Memory B cell (primary cell): ENCODE measurements at regions not wholly inside any gene's neighbourhood (a gene's known extent, or its start where the extent isn't known, plus 50 kb on each side); places are given as distances from the start of the nearest gene placed in this dataset.

ENCODE experiments used
- ATAC-seq: fragments of 150-1000 bp; cut with Tn5 transposase; 2 replicates; pipeline ENCODE4 v1.10.0; 2021; ENCODE audit warnings: low read depth, mild to moderate bottlenecking, moderate library complexity
- DNase-seq, 2 donors: peaks; one replicate each; pipeline ENCODE4 v3.0.0; 2022; ENCODE audit warnings: low spot score in 2 of 2
- H3K27ac Mint-ChIP-seq: one replicate; pipeline ENCODE4 v1.8.0; 2022; ENCODE audit warnings: mild to moderate bottlenecking, moderate library complexity, mixed read lengths
- H3K27me3 Mint-ChIP-seq: one replicate; pipeline ENCODE4 v1.8.0; 2022; ENCODE audit warnings: mixed read lengths
- H3K36me3 Mint-ChIP-seq: one replicate; pipeline ENCODE4 v1.8.0; 2022; ENCODE audit warnings: mild to moderate bottlenecking, mixed read lengths
- H3K4me1 Mint-ChIP-seq: one replicate; pipeline ENCODE4 v1.8.0; 2022; ENCODE audit warnings: mixed read lengths
- H3K4me3 Mint-ChIP-seq: one replicate; pipeline ENCODE4 v1.8.0; 2022; ENCODE audit warnings: mild to moderate bottlenecking, moderate library complexity, mixed read lengths
- H3K9me3 Mint-ChIP-seq: one replicate; pipeline ENCODE4 v1.8.0; 2022; ENCODE audit warnings: mixed read lengths

GRCh38 chr6:24004062-24004461 lies 122.0 kb upstream of the NRSN1 start:
- DNase-seq, result no peak
- Mint-ChIP-seq H3K27ac (no peak overlapping the region), H3K4me1 (no peaks in the 10 kb centered on the region), H3K27me3 (no peaks in the 10 kb centered on the region), H3K4me3 (no peak overlapping the region), H3K9me3 (peaks cover 5% of the 10 kb centered on the region), H3K36me3 (no peaks in the 10 kb centered on the region)
- no peak for ATAC-seq

- no peaks in the 10 kb centered on the region for H3K36me3 Mint-ChIP-seq
- no peaks in the 10 kb centered on the region for H3K4me1 Mint-ChIP-seq
- ATAC-seq (no peak), DNase-seq (no peak)
- peaks cover 5% of the 10 kb centered on the region for H3K9me3 Mint-ChIP-seq
- no peaks in the 10 kb centered on the region for H3K27me3 Mint-ChIP-seq
- H3K4me3 Mint-ChIP-seq, result no peak overlapping the region
- H3K27ac Mint-ChIP-seq, result no peak overlapping the region
Measured at GRCh38 chr6:24004659-24005058, 121.4 kb upstream of the NRSN1 start.

- H3K36me3 Mint-ChIP-seq, result no peaks in the 10 kb centered on the region
- no peak for DNase-seq
- no peak for ATAC-seq
- H3K27me3 Mint-ChIP-seq, result no peaks in the 10 kb centered on the region
- H3K4me3 Mint-ChIP-seq, result no peak overlapping the region
- peaks cover 5% of the 10 kb centered on the region for H3K9me3 Mint-ChIP-seq
- no peaks in the 10 kb centered on the region for H3K4me1 Mint-ChIP-seq
- H3K27ac Mint-ChIP-seq, result no peak overlapping the region
Measured at GRCh38 chr6:24006254-24006653, 119.8 kb upstream of the NRSN1 start.

- Mint-ChIP-seq H3K36me3 (no peaks in the 10 kb centered on the region), H3K4me1 (no peaks in the 10 kb centered on the region), H3K4me3 (no peak overlapping the region), H3K27ac (no peak overlapping the region), H3K9me3 (peaks cover 2% of the 10 kb centered on the region), H3K27me3 (no peaks in the 10 kb centered on the region)
- DNase-seq (no peak), ATAC-seq (no peak)
Measured at GRCh38 chr6:24009319-24009718, 116.7 kb upstream of the NRSN1 start.

- Mint-ChIP-seq H3K27ac (no peak overlapping the region), H3K27me3 (no peaks in the 10 kb centered on the region)
- no peak for ATAC-seq
Measured at GRCh38 chr6:24010133-24010532, 115.9 kb upstream of the NRSN1 start.

GRCh38 chr6:24016286-24016685 lies 109.7 kb upstream of the NRSN1 start:
- no peaks in the 10 kb centered on the region for H3K36me3 Mint-ChIP-seq
- no peak overlapping the region for H3K27ac Mint-ChIP-seq
- no peak for ATAC-seq
- H3K9me3 Mint-ChIP-seq, result peaks cover 5% of the 10 kb centered on the region
- H3K4me3 Mint-ChIP-seq, result no peak overlapping the region
- no peaks in the 10 kb centered on the region for H3K4me1 Mint-ChIP-seq
- no peaks in the 10 kb centered on the region for H3K27me3 Mint-ChIP-seq
- DNase-seq, result no peak

More at GRCh38 chr6:24010133-24010532, 115.9 kb upstream of the NRSN1 start:
- no peaks in the 10 kb centered on the region for H3K36me3 Mint-ChIP-seq
- no peak for DNase-seq
- H3K9me3 Mint-ChIP-seq, result no peaks in the 10 kb centered on the region
- no peak overlapping the region for H3K4me3 Mint-ChIP-seq
- H3K4me1 Mint-ChIP-seq, result no peaks in the 10 kb centered on the region

GRCh38 chr6:24016857-24017256 lies 109.2 kb upstream of the NRSN1 start:
- ATAC-seq, result no peak
- Mint-ChIP-seq H3K27ac (no peak overlapping the region), H3K9me3 (peaks cover 5% of the 10 kb centered on the region), H3K4me3 (no peak overlapping the region), H3K27me3 (no peaks in the 10 kb centered on the region), H3K4me1 (no peaks in the 10 kb centered on the region), H3K36me3 (no peaks in the 10 kb centered on the region)
- no peak for DNase-seq

GRCh38 chr6:24019393-24019792 lies 106.6 kb upstream of the NRSN1 start:
- DNase-seq (no peak), ATAC-seq (no peak)
- H3K4me3 Mint-ChIP-seq, result no peak overlapping the region
- peaks cover 7% of the 10 kb centered on the region for H3K9me3 Mint-ChIP-seq
- H3K27ac Mint-ChIP-seq, result no peak overlapping the region
- no peaks in the 10 kb centered on the region for H3K4me1 Mint-ChIP-seq
- no peaks in the 10 kb centered on the region for H3K36me3 Mint-ChIP-seq
- no peaks in the 10 kb centered on the region for H3K27me3 Mint-ChIP-seq

GRCh38 chr6:24019830-24020229 lies 106.2 kb upstream of the NRSN1 start:
- peaks cover 7% of the 10 kb centered on the region for H3K9me3 Mint-ChIP-seq
- ATAC-seq (no peak), DNase-seq (no peak)
- no peaks in the 10 kb centered on the region for H3K36me3 Mint-ChIP-seq
- no peaks in the 10 kb centered on the region for H3K4me1 Mint-ChIP-seq
- no peak overlapping the region for H3K4me3 Mint-ChIP-seq
- no peaks in the 10 kb centered on the region for H3K27me3 Mint-ChIP-seq
- no peak overlapping the region for H3K27ac Mint-ChIP-seq

- Mint-ChIP-seq H3K36me3 (peaks cover 4% of the 10 kb centered on the region), H3K27me3 (no peaks in the 10 kb centered on the region)
Measured at GRCh38 chr6:24026050-24026449, 100.0 kb upstream of the NRSN1 start.

GRCh38 chr6:24031496-24031895 lies 94.5 kb upstream of the NRSN1 start:
- H3K9me3 Mint-ChIP-seq, result peaks cover 28% of the 10 kb centered on the region
- no peaks in the 10 kb centered on the region for H3K4me1 Mint-ChIP-seq
- H3K27me3 Mint-ChIP-seq, result no peaks in the 10 kb centered on the region
- no peak overlapping the region for H3K27ac Mint-ChIP-seq
- DNase-seq (no peak), ATAC-seq (no peak)
- H3K36me3 Mint-ChIP-seq, result peaks cover 4% of the 10 kb centered on the region
- H3K4me3 Mint-ChIP-seq, result no peak overlapping the region

More at GRCh38 chr6:24026050-24026449, 100.0 kb upstream of the NRSN1 start:
- peaks cover 18% of the 10 kb centered on the region for H3K9me3 Mint-ChIP-seq
- no peak for DNase-seq
- no peaks in the 10 kb centered on the region for H3K4me1 Mint-ChIP-seq
- no peak overlapping the region for H3K27ac Mint-ChIP-seq
- no peak for ATAC-seq
- H3K4me3 Mint-ChIP-seq, result no peak overlapping the region

- ATAC-seq (no peak), DNase-seq (no peak)
- H3K4me3 Mint-ChIP-seq, result no peak overlapping the region
- peaks cover 27% of the 10 kb centered on the region for H3K9me3 Mint-ChIP-seq
- peaks cover 4% of the 10 kb centered on the region for H3K36me3 Mint-ChIP-seq
- no peaks in the 10 kb centered on the region for H3K27me3 Mint-ChIP-seq
- H3K27ac Mint-ChIP-seq, result no peak overlapping the region
- H3K4me1 Mint-ChIP-seq, result no peaks in the 10 kb centered on the region
Measured at GRCh38 chr6:24032896-24033688, 92.9 kb upstream of the NRSN1 start.

GRCh38 chr6:24043848-24044247 lies 82.2 kb upstream of the NRSN1 start:
- Mint-ChIP-seq H3K9me3 (peaks cover 7% of the 10 kb centered on the region), H3K4me3 (no peak overlapping the region), H3K36me3 (no peaks in the 10 kb centered on the region), H3K27ac (no peak overlapping the region), H3K27me3 (no peaks in the 10 kb centered on the region), H3K4me1 (no peaks in the 10 kb centered on the region)
- no peak for DNase-seq
- ATAC-seq, result no peak

- ATAC-seq (no peak), DNase-seq (no peak)
- H3K27ac Mint-ChIP-seq, result no peak overlapping the region
- no peaks in the 10 kb centered on the region for H3K27me3 Mint-ChIP-seq
- peaks cover 7% of the 10 kb centered on the region for H3K9me3 Mint-ChIP-seq
- H3K4me1 Mint-ChIP-seq, result no peaks in the 10 kb centered on the region
- H3K36me3 Mint-ChIP-seq, result no peaks in the 10 kb centered on the region
- H3K4me3 Mint-ChIP-seq, result no peak overlapping the region
Measured at GRCh38 chr6:24051942-24052589, 73.9 kb upstream of the NRSN1 start.

- peaks cover 7% of the 10 kb centered on the region for H3K9me3 Mint-ChIP-seq
Measured at GRCh38 chr6:24052590-24052961, 73.4 kb upstream of the NRSN1 start.

More at GRCh38 chr6:24052590-24052961, 73.4 kb upstream of the NRSN1 start:
- no peak overlapping the region for H3K27ac Mint-ChIP-seq
- H3K4me3 Mint-ChIP-seq, result no peak overlapping the region
- ATAC-seq (no peak), DNase-seq (no peak)
- no peaks in the 10 kb centered on the region for H3K36me3 Mint-ChIP-seq
- no peaks in the 10 kb centered on the region for H3K27me3 Mint-ChIP-seq
- H3K4me1 Mint-ChIP-seq, result no peaks in the 10 kb centered on the region
